ENCODE measurements at regions not wholly inside any gene's neighbourhood (a gene's known extent, or its start where the extent isn't known, plus 50 kb on each side); places are given as distances from the start of the nearest gene placed in this dataset.
A peak's percentile ranks its signal among the peaks of the same experiment; 100 is the strongest.

GRCh38 chr11:113634940-113635575 lies 71.0 kb downstream of the TMPRSS5 start:
- DNase-seq = no peak

GRCh38 chr11:113632981-113633380 lies 73.1 kb downstream of the TMPRSS5 start:
- no peak for DNase-seq

GRCh38 chr11:113629562-113629961 lies 76.5 kb downstream of the TMPRSS5 start:
- no peak for DNase-seq

DNA sequence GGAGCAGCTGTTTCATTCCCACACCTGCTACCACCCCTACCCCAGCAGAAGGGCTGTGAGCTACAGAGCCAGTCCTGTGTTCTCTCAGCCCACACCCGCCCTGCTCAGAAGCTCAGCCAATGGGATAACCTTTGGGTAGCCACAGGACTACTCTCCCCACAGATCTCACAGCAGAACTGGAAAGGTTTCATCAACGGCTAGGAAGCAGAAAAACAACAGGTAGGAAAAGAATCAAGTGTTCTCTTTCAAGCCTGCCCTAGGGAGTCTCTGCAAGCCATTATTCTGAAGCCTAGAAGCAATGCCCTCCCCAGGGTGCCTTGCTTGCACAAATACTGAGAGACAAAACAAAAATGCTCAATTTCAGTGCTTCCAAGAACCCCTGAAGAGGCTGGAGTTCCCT lies 77.2 kb downstream of the TMPRSS5 start:
- DNase-seq = peak; percentile 58

DNA sequence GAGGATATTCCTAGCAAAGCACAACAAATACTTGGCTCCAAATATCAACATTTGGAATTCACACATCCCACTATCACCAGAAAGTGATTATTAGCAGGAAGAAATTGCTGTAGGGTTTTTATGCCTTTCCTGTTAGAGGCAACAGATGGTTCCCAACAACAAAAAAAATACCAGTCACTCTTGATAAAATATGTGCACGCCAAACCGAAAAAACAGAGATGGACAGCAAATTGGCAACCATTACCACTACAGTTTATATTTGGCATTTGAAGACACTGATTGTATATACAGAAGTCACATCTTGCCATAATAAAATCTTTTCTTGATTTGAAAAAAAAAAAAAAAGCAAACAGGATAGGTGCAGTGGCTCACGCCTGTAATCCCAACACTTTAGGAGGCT lies 78.2 kb downstream of the TMPRSS5 start:
- no peak for DNase-seq

DNA sequence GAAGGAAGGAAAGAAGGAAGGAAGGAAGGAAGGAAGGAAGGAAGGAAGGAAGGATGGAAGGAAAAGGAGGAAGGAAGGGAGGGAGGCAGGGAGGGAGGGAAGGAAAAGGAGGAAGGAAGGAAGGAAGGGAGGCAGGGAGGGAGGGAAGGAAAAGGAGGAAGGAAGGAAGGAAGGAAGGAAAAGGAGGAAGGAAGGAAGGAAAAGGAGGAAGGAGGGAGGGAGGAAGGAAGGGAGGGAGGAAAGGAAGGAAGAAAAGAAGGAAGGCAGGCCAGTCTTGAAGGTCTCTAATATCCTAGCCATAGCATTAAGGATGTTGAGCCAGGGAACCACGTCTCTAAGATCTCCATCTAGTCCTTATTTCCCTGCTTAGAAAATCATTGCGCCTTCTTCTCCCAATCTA lies 78.8 kb downstream of the TMPRSS5 start:
- no peak for DNase-seq

GRCh38 chr11:113626736-113627135 lies 79.4 kb downstream of the TMPRSS5 start:
- no peak for DNase-seq

DNA sequence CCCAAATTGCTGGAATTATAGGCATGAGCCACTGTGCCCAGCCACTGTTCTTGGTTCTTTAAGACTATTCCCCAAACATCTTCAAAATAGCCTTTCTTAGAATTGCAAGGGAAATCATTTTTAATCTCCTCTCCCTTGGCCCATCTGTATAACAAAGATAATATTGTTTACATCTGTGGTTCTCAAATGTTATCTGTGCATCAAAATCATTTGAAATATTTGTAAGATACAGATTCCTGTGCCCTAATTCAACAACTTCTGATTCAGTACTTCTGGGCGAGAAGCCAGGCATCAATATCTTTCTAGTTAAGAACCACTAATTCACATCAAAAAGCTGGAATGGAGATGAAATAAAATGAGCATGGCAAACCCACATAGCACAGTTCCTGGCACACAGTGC lies 83.0 kb downstream of the TMPRSS5 start:
- no peak for DNase-seq

DNA sequence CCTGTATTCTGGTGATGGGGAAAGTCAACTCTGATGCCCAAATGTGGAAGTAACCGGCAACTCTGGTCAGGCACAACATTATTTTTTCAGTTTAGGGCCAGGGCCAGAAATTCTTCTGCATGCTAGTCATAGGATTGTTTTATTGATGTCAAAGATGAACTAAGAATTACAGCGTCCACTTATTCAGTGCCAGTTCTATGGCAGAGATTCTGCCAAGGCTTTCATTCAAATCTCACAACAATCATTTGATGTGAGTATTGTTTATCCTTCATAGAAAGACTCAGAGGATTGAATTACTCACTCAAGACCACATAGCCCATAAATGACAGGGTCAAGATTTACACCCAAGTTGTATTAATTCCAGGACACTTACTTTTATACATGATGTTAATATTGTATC lies 87.7 kb downstream of the TMPRSS5 start:
- no peak for DNase-seq

GRCh38 chr11:113615773-113616172 lies 90.3 kb downstream of the TMPRSS5 start:
- no peak for DNase-seq

DNA sequence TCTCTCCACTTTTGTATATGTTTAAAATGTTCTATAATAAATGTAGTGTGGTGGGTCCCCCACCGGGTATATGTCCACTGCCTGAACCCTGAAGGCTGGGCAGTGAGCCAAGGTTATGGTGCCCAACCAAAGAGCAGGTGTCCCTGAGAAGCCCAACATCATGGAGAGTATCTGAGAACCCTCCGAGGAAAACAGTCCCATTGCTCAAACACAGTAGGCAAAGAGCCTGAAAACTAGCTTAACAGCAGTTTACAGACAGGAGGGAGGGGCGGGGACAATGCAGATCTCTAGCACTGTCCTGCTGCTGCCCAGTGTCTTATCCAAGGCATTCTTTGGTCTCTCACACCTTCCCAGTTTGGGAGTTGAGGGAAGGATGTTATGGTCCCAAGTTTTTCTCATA lies 91.0 kb downstream of the TMPRSS5 start:
- peak; percentile 71 for DNase-seq

GRCh38 chr11:113614097-113614496 lies 92.0 kb downstream of the TMPRSS5 start:
- DNase-seq = no peak

DNA sequence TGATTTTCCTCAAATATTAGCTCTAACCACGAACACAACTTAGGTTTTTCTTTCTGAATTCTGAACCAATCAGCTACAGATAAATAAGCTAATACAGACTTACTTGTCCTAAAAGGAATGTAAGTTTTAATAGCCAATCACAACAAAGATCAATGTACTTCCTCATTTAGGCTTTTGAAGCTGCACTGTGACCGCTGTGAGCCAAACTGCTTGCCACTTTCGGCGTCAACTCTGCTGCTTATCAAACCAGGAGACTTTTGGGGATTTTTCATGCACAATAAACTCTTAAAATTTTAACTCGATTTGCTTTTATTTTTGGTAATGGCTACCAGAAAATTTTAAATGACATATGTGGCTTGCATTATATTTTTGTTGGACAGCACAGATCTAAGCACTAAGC lies 92.5 kb downstream of the TMPRSS5 start:
- no peak for DNase-seq

DNA sequence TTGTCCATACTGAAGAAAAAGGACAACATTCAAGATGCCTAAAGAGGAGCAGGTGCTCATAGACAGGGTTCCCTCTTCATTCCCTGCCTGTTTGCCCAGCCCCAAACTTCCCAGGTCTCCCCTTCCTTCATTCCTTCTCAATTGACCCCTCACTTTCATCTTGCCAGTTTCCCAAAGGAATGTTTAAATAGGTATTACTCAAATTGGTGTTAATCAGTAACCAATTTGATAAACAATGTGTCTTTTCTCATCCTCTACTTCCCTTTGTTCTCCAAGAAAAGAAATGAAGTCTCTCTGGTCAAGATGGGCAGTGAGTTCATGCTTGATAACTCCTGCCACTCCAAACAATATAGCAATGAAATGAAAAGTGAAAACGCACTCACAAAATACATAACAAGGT lies 101.9 kb downstream of the TMPRSS5 start:
- no peak for DNase-seq

DNA sequence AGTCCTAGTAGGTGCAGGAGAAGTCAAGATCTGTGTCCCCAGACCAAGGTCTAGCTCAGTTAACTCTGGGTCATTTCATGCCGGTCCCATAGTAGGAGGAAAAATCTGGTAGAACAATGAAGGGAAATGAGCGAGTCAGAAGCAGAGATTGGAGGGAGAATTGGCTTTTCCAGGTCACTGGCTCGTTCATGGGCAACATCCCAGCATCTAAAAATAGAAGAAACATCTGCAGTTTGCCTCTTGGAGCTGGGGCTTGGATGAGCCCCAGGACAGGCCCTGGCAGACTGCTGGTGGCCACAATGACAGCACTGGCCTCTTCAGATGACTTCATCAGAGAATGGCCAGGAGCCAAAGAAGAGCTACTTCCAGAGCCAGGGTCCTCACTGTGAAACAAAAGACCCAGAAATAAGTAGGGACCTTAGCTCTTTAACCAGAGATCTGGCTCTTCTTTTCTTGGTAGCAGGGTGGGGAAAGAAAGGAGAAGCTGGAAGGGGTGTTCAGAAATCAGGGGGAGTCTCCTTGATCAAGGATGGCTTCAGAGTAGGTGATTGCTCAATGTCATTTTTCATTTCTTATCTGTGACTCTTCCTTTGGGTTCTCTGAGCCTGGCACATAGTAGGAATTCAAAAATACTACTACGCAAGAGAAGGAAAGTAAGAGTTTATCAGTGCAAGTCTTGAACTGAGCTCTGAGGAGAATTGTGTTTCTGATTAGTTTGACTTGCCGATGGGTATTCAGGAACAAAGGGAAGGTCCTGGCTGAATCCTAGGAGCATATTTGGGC lies 102.6 kb downstream of the TMPRSS5 start:
- peak; percentile 6 for DNase-seq

GRCh38 chr11:113602483-113602882 lies 103.6 kb downstream of the TMPRSS5 start:
- DNase-seq = no peak

DNA sequence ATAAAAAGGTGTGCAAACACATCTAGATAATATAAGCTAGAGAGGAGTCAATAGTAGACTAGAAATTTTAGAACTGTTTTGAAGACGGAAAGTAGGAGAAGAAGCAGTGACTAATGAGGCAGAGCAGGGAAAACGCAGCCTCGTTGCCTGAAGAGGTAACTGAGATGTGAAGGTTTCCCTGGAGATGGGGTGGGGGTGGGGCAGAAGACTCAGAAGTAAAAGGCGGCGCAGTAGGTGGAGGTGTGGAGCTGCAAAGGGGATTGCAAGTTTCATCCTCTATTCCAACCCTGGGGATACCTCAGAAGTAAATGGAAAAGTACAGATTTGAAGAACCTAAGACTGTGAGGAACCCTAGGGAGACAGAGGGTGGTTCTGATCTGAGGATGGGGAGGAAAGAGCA lies 109.5 kb downstream of the TMPRSS5 start:
- DNase-seq = no peak

DNA sequence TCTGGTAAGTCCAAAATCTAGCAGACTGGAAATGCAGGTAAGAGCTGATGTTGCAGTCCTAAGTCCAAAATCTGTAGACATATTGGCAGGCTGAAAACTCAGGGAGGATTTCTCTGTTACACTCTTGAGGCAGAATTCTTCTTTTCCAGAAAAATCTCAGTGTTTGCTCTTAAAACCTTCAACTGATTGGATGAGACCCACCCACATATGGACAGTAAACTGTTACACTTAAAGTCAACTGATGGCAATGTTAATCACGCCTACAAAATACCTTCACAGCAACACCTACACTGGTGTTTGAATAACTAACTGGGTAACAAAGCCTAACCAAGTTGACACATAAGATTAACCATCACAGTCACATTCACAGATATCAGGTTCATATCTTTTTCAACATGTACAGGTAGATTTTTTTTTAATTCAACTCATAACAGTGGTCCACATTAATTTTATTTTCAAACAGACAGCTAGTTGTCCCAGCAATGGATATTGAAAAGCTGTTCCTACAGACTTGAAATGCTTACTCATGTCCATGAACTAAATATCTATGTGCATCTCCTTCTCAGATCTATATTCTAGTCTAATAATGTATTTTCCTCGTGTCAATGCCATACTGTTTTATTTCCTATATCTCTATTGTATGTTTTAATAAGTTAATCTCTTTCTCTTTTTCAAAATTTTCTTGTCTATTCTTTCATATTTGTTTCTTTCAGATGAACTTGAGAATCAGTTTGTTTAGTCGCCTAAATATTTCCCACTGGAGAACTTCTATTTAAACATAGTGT lies 110.1 kb downstream of the TMPRSS5 start:
- no peak for DNase-seq

GRCh38 chr11:113593698-113594308 lies 112.3 kb downstream of the TMPRSS5 start:
- DNase-seq = no peak

DNA sequence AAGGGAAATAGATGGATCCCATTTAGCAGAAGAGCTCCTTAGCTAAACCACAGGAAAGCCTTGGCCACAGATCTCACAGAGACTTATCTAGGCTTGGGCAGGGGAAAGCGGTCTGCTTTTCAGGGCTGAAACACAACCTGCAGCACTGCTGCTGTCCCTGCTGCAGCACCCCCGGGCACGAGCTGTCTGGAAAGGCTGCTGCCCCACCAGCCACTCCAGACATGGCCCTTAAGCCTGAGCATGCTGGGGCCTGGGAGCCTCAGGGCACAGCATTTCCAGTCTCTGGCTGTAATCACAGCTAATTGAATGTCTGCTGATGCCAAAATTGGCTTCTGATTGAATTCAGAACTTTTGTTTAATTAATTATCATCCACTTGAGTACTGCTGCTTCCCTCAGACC lies 115.0 kb downstream of the TMPRSS5 start:
- peak; percentile 21 for DNase-seq

DNA sequence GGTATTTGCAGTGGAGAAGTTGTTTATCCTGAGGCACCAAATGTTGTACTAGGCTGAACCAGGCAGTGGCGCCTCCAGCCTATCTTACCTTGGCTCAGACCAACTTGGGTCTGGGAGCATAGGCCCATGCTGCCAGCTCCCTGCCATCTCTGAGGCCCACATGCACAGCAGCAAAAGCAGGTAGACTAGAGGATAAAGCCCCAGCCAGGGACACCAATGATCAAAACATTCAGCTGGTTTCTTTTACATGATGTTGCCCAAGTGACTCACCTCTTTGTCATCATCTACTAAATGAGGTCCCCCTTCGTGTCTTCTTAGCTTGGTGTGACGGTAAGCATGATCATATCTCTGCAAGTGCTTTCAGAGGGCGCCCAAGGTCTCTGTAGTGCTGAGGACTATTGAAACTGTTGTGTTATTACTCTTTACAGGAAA lies 112.1 kb upstream of the DRD2 start:
- no peak for DNase-seq

DNA sequence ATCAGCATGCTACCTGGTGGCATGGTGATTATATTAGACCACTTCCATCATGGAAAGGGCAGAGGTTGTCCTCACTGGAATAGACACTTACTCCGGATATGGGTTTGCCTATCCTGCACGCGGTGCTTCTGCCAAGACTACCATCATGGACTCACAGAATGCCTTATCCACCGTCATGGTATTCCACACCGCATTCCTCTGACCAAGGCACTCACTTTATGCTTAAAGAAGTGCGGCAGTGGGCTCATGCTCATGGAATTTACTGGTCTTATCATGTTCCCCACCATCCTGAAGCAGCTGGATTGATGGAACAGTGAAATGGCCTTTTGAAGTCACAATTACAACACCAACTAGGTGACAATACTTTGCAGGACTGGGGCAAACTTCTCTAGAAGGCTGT lies 109.2 kb upstream of the DRD2 start:
- no peak for DNase-seq

GRCh38 chr11:113581713-113582112 lies 106.5 kb upstream of the DRD2 start:
- DNase-seq = no peak
